HL-60 (cell line): ENCODE measurements at regions not wholly inside any gene's neighbourhood (a gene's known extent, or its start where the extent isn't known, plus 50 kb on each side); places are given as distances from the start of the nearest gene placed in this dataset.

Source experiments
- POLR2AphosphoS5 ChIP-seq: IDR thresholded peaks from 2 replicates; pipeline ENCODE4 v1.6.1; 2012; ENCODE audit warnings: low read depth
- TF ChIP-seq, protein P1 (sequence below): IDR thresholded peaks from one replicate; pipeline ENCODE4 v1.5.1; 2011; ENCODE audit warnings: low read length, control low read depth, inconsistent platforms; ENCODE audit not compliant: insufficient read depth

DNA sequence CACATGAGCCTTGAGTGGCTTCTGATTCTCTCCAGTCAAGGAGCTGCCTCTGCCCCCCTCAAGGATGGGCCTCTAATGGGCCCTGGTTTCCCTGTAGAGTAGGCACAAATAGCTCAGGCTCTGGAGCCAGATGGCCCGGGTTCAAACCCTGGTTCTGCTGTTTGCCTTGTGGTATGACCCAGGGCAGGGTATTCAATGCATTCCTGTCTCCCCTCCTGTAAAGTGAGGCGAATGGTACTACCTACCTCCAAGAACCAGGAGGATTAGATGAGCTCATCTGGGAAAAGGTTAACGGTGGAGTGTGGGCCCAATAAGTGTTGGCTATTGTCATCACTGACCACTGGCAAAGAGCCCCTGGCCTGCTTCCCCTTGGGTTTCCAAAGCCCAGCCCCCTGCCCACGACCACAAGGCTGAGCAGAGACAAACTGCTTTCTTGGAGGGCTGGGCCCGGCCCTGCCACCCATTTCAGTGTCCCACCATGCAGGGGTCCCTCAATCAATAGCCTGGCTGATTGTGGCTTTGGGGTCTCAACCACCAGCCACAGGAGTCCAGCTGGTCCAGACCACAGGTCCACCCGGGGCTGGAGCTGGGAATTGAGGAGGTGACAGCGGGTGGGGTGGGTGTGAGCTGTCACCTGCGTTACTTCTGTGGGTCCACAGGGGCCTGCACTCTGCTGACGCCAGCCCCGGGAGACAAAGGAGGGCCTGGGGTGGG, 115.6 kb upstream of the RUNX3 start:
- no peak for TF ChIP-seq POLR2AphosphoS5
- TF ChIP-seq, protein P1, sequence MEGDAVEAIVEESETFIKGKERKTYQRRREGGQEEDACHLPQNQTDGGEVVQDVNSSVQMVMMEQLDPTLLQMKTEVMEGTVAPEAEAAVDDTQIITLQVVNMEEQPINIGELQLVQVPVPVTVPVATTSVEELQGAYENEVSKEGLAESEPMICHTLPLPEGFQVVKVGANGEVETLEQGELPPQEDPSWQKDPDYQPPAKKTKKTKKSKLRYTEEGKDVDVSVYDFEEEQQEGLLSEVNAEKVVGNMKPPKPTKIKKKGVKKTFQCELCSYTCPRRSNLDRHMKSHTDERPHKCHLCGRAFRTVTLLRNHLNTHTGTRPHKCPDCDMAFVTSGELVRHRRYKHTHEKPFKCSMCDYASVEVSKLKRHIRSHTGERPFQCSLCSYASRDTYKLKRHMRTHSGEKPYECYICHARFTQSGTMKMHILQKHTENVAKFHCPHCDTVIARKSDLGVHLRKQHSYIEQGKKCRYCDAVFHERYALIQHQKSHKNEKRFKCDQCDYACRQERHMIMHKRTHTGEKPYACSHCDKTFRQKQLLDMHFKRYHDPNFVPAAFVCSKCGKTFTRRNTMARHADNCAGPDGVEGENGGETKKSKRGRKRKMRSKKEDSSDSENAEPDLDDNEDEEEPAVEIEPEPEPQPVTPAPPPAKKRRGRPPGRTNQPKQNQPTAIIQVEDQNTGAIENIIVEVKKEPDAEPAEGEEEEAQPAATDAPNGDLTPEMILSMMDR = no peak
